ENCODE measurements at regions not wholly inside any gene's neighbourhood (a gene's known extent, or its start where the extent isn't known, plus 50 kb on each side); places are given as distances from the start of the nearest gene placed in this dataset.

- Histone ChIP-seq H3K4me3 (no peak overlapping the region), H3K9me3 (replicated peaks) (no peaks in the 10 kb centered on the region), H3K27ac (no peak overlapping the region), H3K36me3 (no peaks in the 10 kb centered on the region), H3K4me1 (no peaks in the 10 kb centered on the region), H3K27me3 (peaks cover 28% of the 10 kb centered on the region; the same call in 1 of the 2 replicates)
- DNase-seq = no peak
Observed at GRCh38 chr17:34776456-34777443, 184.5 kb downstream of the CCT6B start.

DNA sequence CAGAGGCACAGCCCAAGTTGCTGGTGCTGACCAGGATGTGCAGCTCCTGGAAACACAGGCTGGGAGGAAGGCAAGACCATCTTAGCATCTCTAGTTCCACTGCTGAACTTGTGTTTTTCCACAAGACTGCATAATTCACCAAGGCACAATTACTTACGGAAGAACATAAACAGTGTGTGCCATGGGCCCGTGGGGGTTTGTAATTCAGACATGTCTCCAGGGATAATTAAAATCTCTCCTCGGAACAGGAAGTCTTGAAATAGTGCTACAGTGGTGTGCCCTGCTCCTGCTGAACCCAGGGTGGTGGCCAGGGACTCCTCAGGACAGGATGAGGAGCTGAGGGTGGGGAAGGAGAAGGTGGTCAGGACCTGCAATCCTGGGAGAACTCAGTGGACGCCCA is 188.2 kb downstream of the CCT6B start:
- Histone ChIP-seq H3K4me3 (no peak overlapping the region), H3K27me3 (peaks cover 29% of the 10 kb centered on the region), H3K4me1 (no peaks in the 10 kb centered on the region), H3K9me3 (replicated peaks) (no peaks in the 10 kb centered on the region), H3K36me3 (no peaks in the 10 kb centered on the region), H3K27ac (no peak overlapping the region)
- no peak for DNase-seq

DNA sequence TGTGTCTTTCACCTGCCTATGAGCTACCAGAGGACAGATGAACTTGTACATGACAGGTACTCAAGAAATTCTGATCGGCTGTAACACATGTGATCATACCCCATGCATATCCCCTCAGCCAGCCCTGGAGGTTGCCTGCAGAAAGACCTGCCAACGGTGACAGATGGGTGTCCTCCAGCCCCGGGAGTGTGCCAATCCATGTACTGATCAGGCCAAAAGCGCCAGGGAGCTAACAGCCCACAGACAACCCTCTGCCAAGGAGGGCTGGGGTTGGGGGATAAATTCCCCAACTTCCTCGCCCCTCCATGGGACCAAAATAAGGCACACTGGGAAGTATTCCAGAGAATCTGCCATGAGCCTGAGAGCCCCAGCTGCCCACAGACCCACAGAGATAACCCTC is 189.4 kb downstream of the CCT6B start:
- H3K4me3 ChIP-seq = no peak overlapping the region
- peaks cover 25% of the 10 kb centered on the region for H3K27me3 ChIP-seq
- DNase-seq = no peak
- H3K36me3 ChIP-seq = no peaks in the 10 kb centered on the region
- H3K4me1 ChIP-seq = no peaks in the 10 kb centered on the region
- H3K27ac ChIP-seq = no peak overlapping the region
- H3K9me3 ChIP-seq (replicated peaks) = no peaks in the 10 kb centered on the region

DNA sequence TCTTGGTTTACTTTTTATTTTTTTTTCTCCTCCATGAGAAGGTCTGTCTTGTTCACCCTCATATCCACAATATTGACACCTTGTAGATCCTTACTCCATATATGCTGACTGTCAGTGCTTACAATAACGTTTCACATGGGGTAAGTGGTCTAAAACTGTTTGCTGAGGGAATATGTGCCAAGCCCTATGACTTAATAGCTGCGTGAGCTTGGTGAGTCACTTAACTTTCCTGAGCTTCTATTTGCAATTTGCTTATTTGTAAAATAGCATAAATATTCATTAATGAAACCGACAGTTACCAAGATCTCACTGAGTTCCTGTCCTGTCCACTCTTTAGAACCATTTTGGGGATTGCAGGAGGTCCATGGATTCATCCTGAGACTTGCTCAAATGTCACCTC is 190.7 kb downstream of the CCT6B start:
- Histone ChIP-seq H3K27ac (no peak overlapping the region), H3K9me3 (replicated peaks) (no peaks in the 10 kb centered on the region)

DNA sequence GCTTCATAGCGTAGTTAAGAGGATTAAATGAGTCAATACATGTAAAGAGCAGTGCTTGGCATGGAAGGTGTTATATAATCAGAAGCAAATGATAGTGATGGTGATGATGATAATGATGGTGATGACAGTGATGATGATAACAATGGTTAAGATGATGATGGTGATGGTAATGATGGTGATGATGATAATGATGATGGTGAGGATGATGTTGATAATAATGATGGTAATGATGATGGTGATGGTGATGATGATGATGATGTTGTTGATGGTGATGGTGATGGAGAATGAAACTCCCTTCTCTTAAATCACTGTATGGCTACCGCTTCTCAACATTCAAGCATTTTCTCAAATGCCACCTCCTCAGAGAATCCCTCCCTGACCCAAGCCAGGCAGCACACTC is 190.5 kb downstream of the TMEM132E start:
- H3K27ac ChIP-seq = no peak overlapping the region

More for the DNA sequence above, 190.7 kb downstream of the CCT6B start:
- no peak overlapping the region for H3K4me3 ChIP-seq
- DNase-seq = no peak
- H3K36me3 ChIP-seq = no peaks in the 10 kb centered on the region
- H3K4me1 ChIP-seq = no peaks in the 10 kb centered on the region
- peaks cover 22% of the 10 kb centered on the region for H3K27me3 ChIP-seq

GRCh38 chr17:34769049-34769448 is 189.7 kb downstream of the TMEM132E start:
- H3K4me3 ChIP-seq = no peak overlapping the region
- no peaks in the 10 kb centered on the region for H3K9me3 ChIP-seq (replicated peaks)
- no peak overlapping the region for H3K27ac ChIP-seq
- no peaks in the 10 kb centered on the region for H3K4me1 ChIP-seq
- peaks cover 19% of the 10 kb centered on the region for H3K27me3 ChIP-seq
- DNase-seq = no peak
- H3K36me3 ChIP-seq = no peaks in the 10 kb centered on the region

More for the DNA sequence above, 190.5 kb downstream of the TMEM132E start:
- Histone ChIP-seq H3K27me3 (peaks cover 19% of the 10 kb centered on the region), H3K4me1 (no peaks in the 10 kb centered on the region), H3K4me3 (no peak overlapping the region), H3K9me3 (replicated peaks) (no peaks in the 10 kb centered on the region), H3K36me3 (no peaks in the 10 kb centered on the region)
- no peak for DNase-seq

GRCh38 chr17:34765291-34765690 is 185.9 kb downstream of the TMEM132E start:
- no peak overlapping the region for H3K4me3 ChIP-seq
- H3K36me3 ChIP-seq = no peaks in the 10 kb centered on the region
- no peaks in the 10 kb centered on the region for H3K4me1 ChIP-seq
- no peak for DNase-seq
- H3K27ac ChIP-seq = no peak overlapping the region
- peaks cover 3% of the 10 kb centered on the region; the same call in 1 of the 2 replicates for H3K27me3 ChIP-seq
- H3K9me3 ChIP-seq (replicated peaks) = no peaks in the 10 kb centered on the region

- no peaks in the 10 kb centered on the region for H3K4me1 ChIP-seq
- no peaks in the 10 kb centered on the region for H3K9me3 ChIP-seq (replicated peaks)
Observed at GRCh38 chr17:34764716-34765115, 185.3 kb downstream of the TMEM132E start.

DNA sequence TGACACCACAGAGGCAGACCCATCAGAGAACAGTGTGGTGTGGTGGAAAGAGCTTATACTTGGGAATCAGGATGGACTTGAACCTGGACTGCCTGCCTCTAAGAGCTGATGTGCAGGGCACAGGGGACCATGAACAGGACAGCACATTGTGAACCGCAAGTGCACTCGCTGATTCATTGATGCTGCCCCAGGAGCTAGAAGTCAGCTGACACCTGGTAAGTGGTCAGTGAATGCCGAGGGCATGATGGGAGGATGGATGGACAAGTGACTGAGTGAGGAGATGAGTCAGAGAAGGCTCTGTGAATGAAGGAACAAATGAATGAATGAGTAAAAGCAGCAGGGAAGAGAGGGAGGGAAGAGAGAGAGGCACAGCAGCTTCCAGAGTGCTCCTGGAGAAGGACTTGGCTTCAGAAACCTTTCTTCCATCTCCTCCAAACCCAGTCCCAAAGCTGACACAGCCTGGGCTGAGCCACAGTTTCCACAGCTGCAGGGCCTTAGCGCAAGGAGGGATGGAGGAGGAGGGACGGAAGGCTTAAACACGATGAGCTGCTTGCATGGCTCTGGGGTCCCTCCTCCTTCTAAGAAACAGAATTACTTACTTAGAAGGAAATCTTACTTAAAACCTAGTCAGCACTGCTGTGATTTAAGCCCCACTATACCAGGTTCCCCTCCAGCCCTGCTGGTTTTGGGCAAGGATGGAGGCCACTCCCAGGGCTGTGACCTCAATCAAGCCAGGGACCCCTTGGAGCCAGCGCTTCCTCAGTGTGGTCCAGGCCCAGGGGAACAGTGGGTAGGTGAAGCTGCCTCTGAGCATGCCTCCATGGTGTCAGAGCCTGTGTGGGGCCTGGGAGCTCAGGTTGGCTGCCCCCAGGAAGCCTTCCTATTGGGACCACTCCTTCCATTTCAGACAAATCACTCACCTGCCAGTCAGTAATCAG is 184.6 kb downstream of the TMEM132E start:
- Histone ChIP-seq H3K36me3 (no peaks in the 10 kb centered on the region), H3K9me3 (replicated peaks) (no peaks in the 10 kb centered on the region), H3K27ac (no peak overlapping the region), H3K4me3 (no peak overlapping the region), H3K4me1 (no peaks in the 10 kb centered on the region), H3K27me3 (peaks cover 3% of the 10 kb centered on the region; the same call in 1 of the 2 replicates)
- no peak for DNase-seq

More at GRCh38 chr17:34764716-34765115, 185.3 kb downstream of the TMEM132E start:
- peaks cover 3% of the 10 kb centered on the region; the same call in 1 of the 2 replicates for H3K27me3 ChIP-seq
- no peak for DNase-seq
- no peak overlapping the region for H3K27ac ChIP-seq
- no peaks in the 10 kb centered on the region for H3K36me3 ChIP-seq
- no peak overlapping the region for H3K4me3 ChIP-seq

- no peak for DNase-seq
- Histone ChIP-seq H3K4me3 (no peak overlapping the region), H3K4me1 (no peaks in the 10 kb centered on the region), H3K36me3 (no peaks in the 10 kb centered on the region), H3K9me3 (replicated peaks) (no peaks in the 10 kb centered on the region), H3K27ac (no peak overlapping the region), H3K27me3 (peaks cover 15% of the 10 kb centered on the region)
Observed at GRCh38 chr17:34762078-34762477, 182.7 kb downstream of the TMEM132E start.

DNA sequence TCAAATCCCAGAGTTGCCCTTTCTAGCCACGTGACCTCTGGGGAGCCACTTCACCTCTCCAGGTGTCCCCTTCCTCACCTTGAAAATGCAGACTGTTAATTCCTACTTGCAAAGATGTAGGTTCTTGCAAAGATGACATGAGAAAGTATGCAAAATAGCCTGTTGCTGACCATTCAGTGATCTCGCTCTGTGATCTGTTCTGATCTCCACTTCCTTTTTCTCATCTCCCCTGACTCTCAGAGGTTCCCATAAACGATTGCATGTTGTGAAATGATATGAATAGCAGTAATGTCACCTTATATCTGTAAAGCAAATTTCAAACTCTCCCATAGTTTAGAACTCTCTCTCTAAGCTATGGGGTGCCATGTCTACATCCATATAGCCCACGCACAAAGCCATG is 182.3 kb downstream of the TMEM132E start:
- no peaks in the 10 kb centered on the region for H3K4me1 ChIP-seq
- no peaks in the 10 kb centered on the region for H3K36me3 ChIP-seq
- H3K9me3 ChIP-seq (replicated peaks) = no peaks in the 10 kb centered on the region
- H3K27me3 ChIP-seq = peaks cover 19% of the 10 kb centered on the region
- no peak overlapping the region for H3K4me3 ChIP-seq
- no peak overlapping the region for H3K27ac ChIP-seq
- DNase-seq = no peak

GRCh38 chr17:34760931-34761495 is 181.6 kb downstream of the TMEM132E start:
- H3K27me3 ChIP-seq = peaks cover 25% of the 10 kb centered on the region
- H3K36me3 ChIP-seq = no peaks in the 10 kb centered on the region
- no peak overlapping the region for H3K4me3 ChIP-seq
- no peaks in the 10 kb centered on the region for H3K4me1 ChIP-seq
- H3K27ac ChIP-seq = no peak overlapping the region
- no peak for DNase-seq
- H3K9me3 ChIP-seq (replicated peaks) = no peaks in the 10 kb centered on the region

GRCh38 chr17:34758718-34759117 is 179.3 kb downstream of the TMEM132E start:
- Histone ChIP-seq H3K4me3 (no peak overlapping the region), H3K27ac (no peak overlapping the region), H3K27me3 (peaks cover 37% of the 10 kb centered on the region), H3K4me1 (no peaks in the 10 kb centered on the region), H3K9me3 (replicated peaks) (no peaks in the 10 kb centered on the region), H3K36me3 (no peaks in the 10 kb centered on the region)
- no peak for DNase-seq

GRCh38 chr17:34758316-34758715 is 178.9 kb downstream of the TMEM132E start:
- no peaks in the 10 kb centered on the region for H3K9me3 ChIP-seq (replicated peaks)
- H3K4me1 ChIP-seq = no peaks in the 10 kb centered on the region
- no peaks in the 10 kb centered on the region for H3K36me3 ChIP-seq

More at GRCh38 chr17:34758316-34758715, 178.9 kb downstream of the TMEM132E start:
- Histone ChIP-seq H3K27ac (no peak overlapping the region), H3K27me3 (peaks cover 36% of the 10 kb centered on the region), H3K4me3 (no peak overlapping the region)
- no peak for DNase-seq
